HFF-Myc (cell line): ENCODE measurements at regions not wholly inside any gene's neighbourhood (a gene's known extent, or its start where the extent isn't known, plus 50 kb on each side); places are given as distances from the start of the nearest gene placed in this dataset.

ENCODE experiments used
- DNase-seq: peaks from one replicate; pipeline ENCODE4 v3.0.0-alpha.2; 2011; ENCODE audit warnings: low read depth; ENCODE audit errors: extremely low read depth
- H3K4me3 ChIP-seq: replicated peaks from 2 replicates; pipeline ENCODE4 v1.5.1; 2011; ENCODE audit warnings: low read depth, mild to moderate bottlenecking, control low read depth, low read length
- TF ChIP-seq, protein P1 (sequence below): IDR thresholded peaks from 2 replicates; pipeline ENCODE4 v1.5.1; 2012; ENCODE audit warnings: mild to moderate bottlenecking, low read depth, low read length, control low read depth; ENCODE audit errors: missing control alignments

DNA sequence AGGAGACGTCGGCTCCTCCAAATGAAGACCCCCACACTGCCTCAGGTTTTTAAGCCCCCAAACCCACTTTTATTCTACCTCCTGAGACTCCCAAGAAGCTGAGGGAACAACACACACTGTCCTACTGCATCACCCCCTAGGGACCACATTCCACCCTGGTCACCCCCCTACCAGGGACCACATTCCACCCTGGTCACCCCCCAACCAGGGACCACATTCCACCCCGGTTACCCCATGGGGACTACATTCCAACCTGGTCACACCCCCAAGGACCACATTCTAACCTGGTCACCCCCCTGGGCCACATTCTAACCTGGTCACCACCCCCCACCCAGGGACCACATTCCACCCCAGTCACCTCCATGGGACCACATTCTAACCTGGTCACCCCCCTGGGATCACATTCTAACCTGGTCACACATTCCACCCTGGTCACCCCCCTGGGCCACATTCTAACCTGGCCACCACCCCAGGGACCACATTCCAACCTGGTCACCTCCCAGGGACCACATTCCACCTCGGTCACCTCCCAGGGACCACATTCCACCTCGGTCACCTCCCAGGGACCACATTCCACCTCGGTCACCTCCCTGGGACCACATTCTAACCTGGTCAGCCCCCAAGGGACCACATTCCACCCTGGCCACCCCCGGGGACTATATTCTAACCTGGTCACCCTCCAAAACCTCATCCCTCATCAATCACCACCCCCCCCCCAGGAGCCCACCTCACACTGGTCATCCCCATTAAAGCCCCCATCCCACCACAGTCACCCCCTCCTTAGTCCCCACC, 587.6 kb downstream of the NPHP4 start:
- DNase-seq: no peak
- TF ChIP-seq, protein P1, sequence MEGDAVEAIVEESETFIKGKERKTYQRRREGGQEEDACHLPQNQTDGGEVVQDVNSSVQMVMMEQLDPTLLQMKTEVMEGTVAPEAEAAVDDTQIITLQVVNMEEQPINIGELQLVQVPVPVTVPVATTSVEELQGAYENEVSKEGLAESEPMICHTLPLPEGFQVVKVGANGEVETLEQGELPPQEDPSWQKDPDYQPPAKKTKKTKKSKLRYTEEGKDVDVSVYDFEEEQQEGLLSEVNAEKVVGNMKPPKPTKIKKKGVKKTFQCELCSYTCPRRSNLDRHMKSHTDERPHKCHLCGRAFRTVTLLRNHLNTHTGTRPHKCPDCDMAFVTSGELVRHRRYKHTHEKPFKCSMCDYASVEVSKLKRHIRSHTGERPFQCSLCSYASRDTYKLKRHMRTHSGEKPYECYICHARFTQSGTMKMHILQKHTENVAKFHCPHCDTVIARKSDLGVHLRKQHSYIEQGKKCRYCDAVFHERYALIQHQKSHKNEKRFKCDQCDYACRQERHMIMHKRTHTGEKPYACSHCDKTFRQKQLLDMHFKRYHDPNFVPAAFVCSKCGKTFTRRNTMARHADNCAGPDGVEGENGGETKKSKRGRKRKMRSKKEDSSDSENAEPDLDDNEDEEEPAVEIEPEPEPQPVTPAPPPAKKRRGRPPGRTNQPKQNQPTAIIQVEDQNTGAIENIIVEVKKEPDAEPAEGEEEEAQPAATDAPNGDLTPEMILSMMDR: no peak
- H3K4me3 ChIP-seq: no peak overlapping the region

DNA sequence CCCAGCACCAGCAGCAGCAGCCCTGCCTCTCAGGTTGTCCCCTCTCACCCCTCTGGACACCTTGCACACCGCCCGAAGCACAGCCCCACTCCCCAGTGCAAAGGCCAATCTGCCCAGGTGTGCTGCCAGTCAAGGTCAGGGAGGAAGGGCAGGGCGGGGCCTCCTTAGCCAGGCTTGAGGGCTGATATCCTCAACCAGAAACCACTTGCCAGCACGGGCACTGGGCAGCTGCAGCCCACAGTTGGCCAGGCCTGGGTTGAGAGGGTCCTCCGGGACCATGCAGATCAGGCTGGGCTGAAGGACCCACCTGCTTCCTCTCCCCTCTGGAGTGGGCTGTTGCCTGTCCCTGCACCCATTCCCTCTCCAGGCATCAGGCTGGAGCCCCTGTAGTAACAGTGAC, 588.3 kb downstream of the NPHP4 start:
- no peak for DNase-seq
- no peak overlapping the region for H3K4me3 ChIP-seq
- TF ChIP-seq, protein P1: no peak

DNA sequence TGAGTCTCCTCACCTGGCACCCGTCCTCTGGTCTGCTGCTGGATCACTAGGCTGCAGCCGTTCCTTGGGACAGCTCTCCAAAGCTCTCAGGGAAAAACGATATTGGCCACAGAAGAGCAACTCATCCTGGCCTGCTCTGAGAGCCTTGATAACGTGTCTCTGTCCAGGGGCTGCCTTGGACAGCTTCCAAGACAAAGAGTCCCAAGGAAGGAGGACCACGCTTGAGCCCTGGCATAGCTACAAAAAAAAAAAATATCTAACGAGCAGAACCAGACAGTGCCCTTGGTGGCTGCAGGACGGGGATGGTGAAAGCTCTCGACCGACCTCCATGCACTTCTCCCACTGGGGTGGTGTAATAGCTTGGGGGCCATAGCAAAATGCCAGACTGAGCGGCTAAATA, 589.6 kb downstream of the NPHP4 start:
- TF ChIP-seq, protein P1: no peak
- DNase-seq: no peak
- no peak overlapping the region for H3K4me3 ChIP-seq

DNA sequence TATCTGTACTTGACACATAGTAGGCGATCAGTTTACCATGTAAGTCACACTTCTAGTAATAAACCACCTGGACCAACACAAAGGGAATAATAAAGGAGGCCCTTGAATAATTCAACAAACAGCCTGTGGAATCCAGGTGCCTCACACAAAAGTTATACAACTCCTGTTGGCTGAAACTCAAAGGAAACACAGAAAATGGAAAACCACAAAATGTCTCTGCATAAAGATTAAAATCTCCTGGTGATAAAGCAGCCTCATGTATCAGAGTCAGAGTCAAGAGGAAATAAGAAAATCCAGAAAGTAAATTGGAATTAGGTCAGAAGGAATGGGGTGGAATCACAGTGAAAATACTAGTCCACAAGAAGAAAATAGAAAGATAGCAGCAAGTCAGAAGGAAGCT, 592.5 kb downstream of the NPHP4 start:
- no peak overlapping the region for H3K4me3 ChIP-seq
- DNase-seq: no peak
- TF ChIP-seq, protein P1: no peak

DNA sequence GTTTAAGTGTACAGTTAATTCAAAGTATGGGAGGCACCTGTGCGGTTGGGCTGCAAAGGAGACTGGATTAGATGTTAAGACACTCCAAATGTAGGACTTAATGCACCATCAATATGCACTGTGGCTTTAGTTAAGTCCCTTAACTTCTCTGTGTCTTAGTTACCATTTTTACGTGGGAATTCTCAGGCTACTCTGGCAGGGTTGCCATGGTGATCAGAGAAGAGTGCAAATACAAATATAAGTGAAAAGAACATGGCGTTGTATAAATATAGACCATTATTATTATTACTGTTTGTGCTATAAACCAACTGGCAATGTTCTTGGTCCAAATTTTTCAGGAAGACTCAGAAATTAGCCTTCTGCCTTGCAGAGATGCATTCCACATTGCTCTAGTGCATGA, 595.6 kb downstream of the NPHP4 start:
- DNase-seq: no peak
- H3K4me3 ChIP-seq: no peak overlapping the region
- TF ChIP-seq, protein P1: no peak

DNA sequence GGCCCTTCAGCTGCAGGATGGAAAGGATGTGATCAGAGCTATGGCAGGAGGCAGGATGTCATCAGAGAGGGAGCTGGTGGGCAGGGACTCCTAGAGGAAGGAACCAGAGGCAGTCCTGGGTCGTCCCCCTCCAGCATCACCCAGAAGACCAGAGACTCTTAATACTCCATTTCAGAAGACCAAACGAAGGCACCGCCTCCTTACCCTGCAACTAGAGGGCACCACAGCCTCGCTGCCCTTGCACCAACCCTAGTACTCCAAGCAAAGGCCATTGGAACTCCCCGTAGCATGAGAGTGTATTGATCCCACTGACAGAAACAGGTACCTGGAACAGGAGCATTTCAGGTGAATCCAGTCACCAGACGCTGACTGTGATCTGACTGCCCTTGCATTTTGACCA, 598.1 kb downstream of the NPHP4 start:
- no peak overlapping the region for H3K4me3 ChIP-seq
- no peak for DNase-seq
- TF ChIP-seq, protein P1: no peak

DNA sequence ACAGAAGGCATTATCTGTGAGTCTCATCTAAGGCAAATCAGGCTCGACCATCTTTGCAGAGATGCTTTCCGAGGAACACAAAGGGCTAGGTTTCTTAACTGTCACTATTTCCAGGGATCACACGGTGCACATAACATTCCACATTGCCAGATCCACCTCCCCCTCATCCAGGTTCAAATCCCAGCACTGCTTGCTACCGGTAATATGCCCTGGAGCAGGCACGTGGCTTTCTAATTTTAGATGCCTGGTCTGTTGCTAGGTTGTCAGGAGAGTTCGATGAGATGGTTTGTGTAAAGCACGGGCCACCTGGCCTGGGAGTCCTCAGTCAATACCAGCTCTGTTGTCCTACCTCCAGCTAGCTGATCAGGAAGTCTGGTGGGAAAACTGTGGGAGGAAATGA, 598.6 kb downstream of the NPHP4 start:
- no peak for DNase-seq
- TF ChIP-seq, protein P1: no peak
- no peak overlapping the region for H3K4me3 ChIP-seq
